Astrocyte (in vitro differentiated cells and primary cell): ENCODE measurements at regions not wholly inside any gene's neighbourhood (a gene's known extent, or its start where the extent isn't known, plus 50 kb on each side); places are given as distances from the start of the nearest gene placed in this dataset.

ENCODE experiments used
- EZH2 ChIP-seq: IDR thresholded peaks from 2 replicates; pipeline ENCODE4 v1.6.1; 2012; ENCODE audit warnings: mild to moderate bottlenecking, low read length, inconsistent platforms; ENCODE audit not compliant: insufficient read depth
- TF ChIP-seq, protein P1 (sequence below): IDR thresholded peaks from 2 replicates; pipeline ENCODE4 v1.5.1; 2011; ENCODE audit warnings: low read depth, mild to moderate bottlenecking, inconsistent platforms, low read length, moderate library complexity; ENCODE audit not compliant: insufficient read depth

GRCh38 chr11:27215471-27216269 is 147.3 kb downstream of the CCDC34 start:
- TF ChIP-seq, protein P1, sequence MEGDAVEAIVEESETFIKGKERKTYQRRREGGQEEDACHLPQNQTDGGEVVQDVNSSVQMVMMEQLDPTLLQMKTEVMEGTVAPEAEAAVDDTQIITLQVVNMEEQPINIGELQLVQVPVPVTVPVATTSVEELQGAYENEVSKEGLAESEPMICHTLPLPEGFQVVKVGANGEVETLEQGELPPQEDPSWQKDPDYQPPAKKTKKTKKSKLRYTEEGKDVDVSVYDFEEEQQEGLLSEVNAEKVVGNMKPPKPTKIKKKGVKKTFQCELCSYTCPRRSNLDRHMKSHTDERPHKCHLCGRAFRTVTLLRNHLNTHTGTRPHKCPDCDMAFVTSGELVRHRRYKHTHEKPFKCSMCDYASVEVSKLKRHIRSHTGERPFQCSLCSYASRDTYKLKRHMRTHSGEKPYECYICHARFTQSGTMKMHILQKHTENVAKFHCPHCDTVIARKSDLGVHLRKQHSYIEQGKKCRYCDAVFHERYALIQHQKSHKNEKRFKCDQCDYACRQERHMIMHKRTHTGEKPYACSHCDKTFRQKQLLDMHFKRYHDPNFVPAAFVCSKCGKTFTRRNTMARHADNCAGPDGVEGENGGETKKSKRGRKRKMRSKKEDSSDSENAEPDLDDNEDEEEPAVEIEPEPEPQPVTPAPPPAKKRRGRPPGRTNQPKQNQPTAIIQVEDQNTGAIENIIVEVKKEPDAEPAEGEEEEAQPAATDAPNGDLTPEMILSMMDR = no peak
- no peak for TF ChIP-seq EZH2
